KMS-11 (cell line): ENCODE measurements at regions not wholly inside any gene's neighbourhood (a gene's known extent, or its start where the extent isn't known, plus 50 kb on each side); places are given as distances from the start of the nearest gene placed in this dataset.

Source experiments
- H2AFZ ChIP-seq: fragments of 200-600 bp; sonication (generic); 2 replicates; pipeline ENCODE4 v1.6.1; 2016; ENCODE audit warnings: antibody characterized with exemption, mixed run types, low read depth
- H3K27ac ChIP-seq: fragments of 200-600 bp; sonication (generic); 2 replicates; pipeline ENCODE4 v1.6.1; 2016; ENCODE audit warnings: mild to moderate bottlenecking, mixed run types
- H3K27me3 ChIP-seq: fragments of 200-600 bp; sonication (generic); 2 replicates; pipeline ENCODE4 v1.6.1; 2017; ENCODE audit warnings: mild to moderate bottlenecking, low read depth, mixed run types, moderate library complexity; ENCODE audit not compliant: insufficient read depth
- H3K36me3 ChIP-seq: fragments of 200-600 bp; sonication (generic); 2 replicates; pipeline ENCODE4 v1.6.1; 2017; ENCODE audit warnings: mild to moderate bottlenecking, mixed run types; ENCODE audit not compliant: insufficient read depth
- H3K4me1 ChIP-seq: fragments of 200-600 bp; sonication (generic); 2 replicates; pipeline ENCODE4 v1.6.1; 2016; ENCODE audit warnings: mild to moderate bottlenecking, low read depth, mixed run types; ENCODE audit not compliant: poor library complexity, severe bottlenecking
- H3K4me2 ChIP-seq: fragments of 200-600 bp; sonication (generic); 2 replicates; pipeline ENCODE4 v1.7.0; 2016; ENCODE audit warnings: mild to moderate bottlenecking, mixed run types
- H3K4me3 ChIP-seq: fragments of 200-600 bp; sonication (generic); IDR thresholded peaks from 2 replicates; pipeline ENCODE4 v1.6.1; 2017; ENCODE audit warnings: low read depth, low read length, mixed read lengths; ENCODE audit not compliant: insufficient read depth
- H3K79me2 ChIP-seq: fragments of 200-600 bp; sonication (generic); 2 replicates; pipeline ENCODE4 v1.6.1; 2016; ENCODE audit warnings: low read depth, mixed run types; ENCODE audit not compliant: insufficient read depth
- H3K9ac ChIP-seq: fragments of 200-600 bp; sonication (generic); 2 replicates; pipeline ENCODE4 v1.6.1; 2016; ENCODE audit warnings: mild to moderate bottlenecking, mixed run types
- H4K20me1 ChIP-seq: fragments of 200-600 bp; sonication (generic); 2 replicates; pipeline ENCODE4 v1.6.1; 2016; ENCODE audit warnings: mild to moderate bottlenecking, mixed run types; ENCODE audit not compliant: insufficient read depth
- CTCF ChIP-seq: fragments of 200-600 bp; sonication (generic); conservative IDR thresholded peaks from 2 replicates; pipeline ENCODE4 v1.6.1; 2017; ENCODE audit warnings: low read depth, mild to moderate bottlenecking, antibody characterized with exemption, low read length, moderate library complexity, mixed read lengths

- H3K36me3 ChIP-seq, result no peaks in the 10 kb centered on the region; the same call in 1 of the 2 replicates
- H3K4me2 ChIP-seq, result no peak overlapping the region
- H3K27ac ChIP-seq, result no peak overlapping the region
- H3K27me3 ChIP-seq, result no peaks in the 10 kb centered on the region
- H3K9ac ChIP-seq, result no peak overlapping the region
- H3K4me3 ChIP-seq, result no peak overlapping the region
- H3K79me2 ChIP-seq, result no peaks in the 10 kb centered on the region
- no peak overlapping the region for H2AFZ ChIP-seq
- TF ChIP-seq CTCF, result no peak
- no peaks in the 10 kb centered on the region for H4K20me1 ChIP-seq
- H3K4me1 ChIP-seq, result no peaks in the 10 kb centered on the region
These were observed 221.2 kb upstream of the ANKH start for GRCh38 chr5:15092801-15093200.

GRCh38 chr5:15085671-15086070 lies 214.1 kb upstream of the ANKH start:
- Histone ChIP-seq H4K20me1 (no peaks in the 10 kb centered on the region), H3K9ac (no peak overlapping the region), H3K36me3 (no peaks in the 10 kb centered on the region), H3K4me1 (no peaks in the 10 kb centered on the region), H2AFZ (no peak overlapping the region), H3K27me3 (no peaks in the 10 kb centered on the region), H3K79me2 (no peaks in the 10 kb centered on the region), H3K4me3 (no peak overlapping the region), H3K4me2 (no peak overlapping the region), H3K27ac (no peak overlapping the region)
- no peak for TF ChIP-seq CTCF

- H3K4me3 ChIP-seq, result no peak overlapping the region
- H3K4me1 ChIP-seq, result no peaks in the 10 kb centered on the region
- no peaks in the 10 kb centered on the region for H3K79me2 ChIP-seq
- H3K9ac ChIP-seq, result no peak overlapping the region
- no peak overlapping the region for H2AFZ ChIP-seq
- H3K4me2 ChIP-seq, result no peak overlapping the region
- H3K36me3 ChIP-seq, result no peaks in the 10 kb centered on the region
- H4K20me1 ChIP-seq, result no peaks in the 10 kb centered on the region
- H3K27me3 ChIP-seq, result no peaks in the 10 kb centered on the region
- TF ChIP-seq CTCF, result no peak
- no peak overlapping the region for H3K27ac ChIP-seq
These were observed 210.5 kb upstream of the ANKH start for GRCh38 chr5:15082096-15082495.

GRCh38 chr5:15080219-15080618 lies 208.6 kb upstream of the ANKH start:
- TF ChIP-seq CTCF, result no peak
- no peaks in the 10 kb centered on the region for H3K4me1 ChIP-seq
- no peak overlapping the region for H3K4me3 ChIP-seq
- H3K79me2 ChIP-seq, result no peaks in the 10 kb centered on the region
- no peak overlapping the region for H3K4me2 ChIP-seq
- no peak overlapping the region for H3K9ac ChIP-seq
- H3K27ac ChIP-seq, result no peak overlapping the region
- no peaks in the 10 kb centered on the region for H4K20me1 ChIP-seq
- no peaks in the 10 kb centered on the region for H3K27me3 ChIP-seq
- H3K36me3 ChIP-seq, result no peaks in the 10 kb centered on the region
- no peak overlapping the region for H2AFZ ChIP-seq

- no peaks in the 10 kb centered on the region for H3K27me3 ChIP-seq
- no peak overlapping the region for H3K4me2 ChIP-seq
- no peak overlapping the region for H3K27ac ChIP-seq
- H3K79me2 ChIP-seq, result no peaks in the 10 kb centered on the region
- H3K4me3 ChIP-seq, result no peak overlapping the region
- no peaks in the 10 kb centered on the region for H3K36me3 ChIP-seq
- H4K20me1 ChIP-seq, result no peaks in the 10 kb centered on the region
- no peak overlapping the region for H2AFZ ChIP-seq
- no peak for TF ChIP-seq CTCF
- no peaks in the 10 kb centered on the region for H3K4me1 ChIP-seq
- H3K9ac ChIP-seq, result no peak overlapping the region
These were observed 208.0 kb upstream of the ANKH start for GRCh38 chr5:15079566-15079965.
